HG02852 (cell line): ENCODE measurements at regions not wholly inside any gene's neighbourhood (a gene's known extent, or its start where the extent isn't known, plus 50 kb on each side); places are given as distances from the start of the nearest gene placed in this dataset.

Experiments used
- ATAC-seq: cut with Tn5 transposase; IDR thresholded peaks from one replicate; pipeline ENCODE4 v1.9.1; 2021; ENCODE audit warnings: mild to moderate bottlenecking, moderate library complexity; ENCODE audit not compliant: unreplicated experiment

- ATAC-seq: no peak
Observed at GRCh38 chr14:62002642-62003041, 240.4 kb downstream of the SNAPC1 start.

- ATAC-seq: no peak
Observed at GRCh38 chr14:62003701-62004100, 241.5 kb downstream of the SNAPC1 start.

DNA sequence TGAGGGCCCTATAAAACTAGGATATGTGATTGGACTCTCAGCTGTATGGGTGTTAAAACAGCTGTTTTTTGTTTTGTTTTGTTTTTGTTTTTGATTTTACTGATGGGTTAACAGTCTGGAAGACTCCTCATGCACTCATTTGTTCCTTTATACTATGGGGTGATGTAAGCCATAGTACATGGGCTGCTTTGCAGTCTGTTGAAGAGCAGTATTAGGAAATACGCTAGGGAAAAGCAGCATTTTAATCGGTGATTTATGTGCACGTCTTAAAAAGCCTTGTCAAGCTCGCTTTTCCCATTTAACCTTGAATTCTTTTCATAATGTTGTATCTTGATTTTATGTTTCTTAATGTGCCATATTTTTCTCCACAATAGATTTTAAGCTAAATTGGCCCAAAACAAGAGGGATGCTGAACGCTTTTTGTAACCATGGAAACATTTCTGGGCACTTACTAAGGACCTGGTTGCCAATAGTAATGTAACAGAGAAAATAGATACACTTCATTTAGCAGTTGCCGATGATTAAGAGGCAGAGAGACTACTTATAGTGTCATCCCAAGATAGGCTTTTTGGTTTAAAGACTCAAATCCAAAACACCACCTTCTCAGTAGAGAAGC is 244.0 kb downstream of the SNAPC1 start:
- no peak for ATAC-seq

- ATAC-seq: no peak
Observed at GRCh38 chr14:62015243-62015642, 253.0 kb downstream of the SNAPC1 start.

- no peak for ATAC-seq
Observed at GRCh38 chr14:62015945-62016344, 253.7 kb downstream of the SNAPC1 start.

DNA sequence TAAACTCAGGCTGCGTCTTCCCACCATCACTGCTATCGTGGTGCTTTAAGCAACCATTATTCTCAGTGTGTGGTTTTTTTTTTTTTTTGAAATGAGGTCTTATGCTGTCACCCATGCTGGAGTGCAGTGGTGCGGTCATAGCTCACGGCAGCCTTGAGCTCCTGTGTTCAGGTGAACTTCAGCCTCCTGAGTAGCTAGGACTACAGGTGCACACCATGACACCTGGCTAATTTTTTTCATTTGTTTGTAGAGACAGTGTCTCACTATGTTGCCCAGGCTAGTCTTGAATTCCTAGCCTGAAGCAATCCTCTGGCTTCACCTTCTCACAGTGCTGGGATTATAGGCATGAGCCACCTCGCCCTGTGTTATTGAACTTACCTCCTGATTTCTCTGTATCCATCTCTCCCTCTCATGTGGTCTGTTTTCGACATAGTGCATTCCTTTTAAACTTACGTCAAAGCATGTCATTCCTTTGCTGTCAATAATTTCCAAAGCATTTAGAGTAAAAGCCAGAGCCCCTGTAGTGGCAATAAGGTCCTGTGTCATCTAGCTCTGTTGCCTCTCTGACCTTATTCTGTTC is 255.5 kb downstream of the SNAPC1 start:
- ATAC-seq: no peak

- ATAC-seq: no peak
Observed at GRCh38 chr14:62018606-62019005, 256.4 kb downstream of the SNAPC1 start.

DNA sequence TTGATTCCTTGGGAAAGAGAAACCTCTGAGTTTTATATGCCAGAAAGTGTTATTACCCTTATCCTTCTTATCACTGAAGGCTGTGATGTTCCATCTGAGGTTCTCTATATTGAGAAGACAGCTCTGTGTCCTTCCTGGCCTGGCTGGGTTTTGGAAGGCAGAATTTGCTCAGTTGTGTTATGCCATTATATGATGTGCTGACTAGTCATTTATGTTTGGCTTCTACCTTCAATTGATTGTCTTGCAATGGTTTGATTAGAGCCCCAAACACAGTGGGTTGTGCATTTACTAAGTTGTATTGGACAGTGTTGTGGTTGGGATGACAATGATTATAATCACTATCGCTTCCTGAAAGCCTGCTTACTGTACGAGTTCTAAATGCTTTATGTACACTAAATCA is 265.7 kb downstream of the SNAPC1 start:
- ATAC-seq: no peak

- ATAC-seq: peak; percentile 67
Observed at GRCh38 chr14:62029569-62029924, 267.3 kb downstream of the SNAPC1 start.

DNA sequence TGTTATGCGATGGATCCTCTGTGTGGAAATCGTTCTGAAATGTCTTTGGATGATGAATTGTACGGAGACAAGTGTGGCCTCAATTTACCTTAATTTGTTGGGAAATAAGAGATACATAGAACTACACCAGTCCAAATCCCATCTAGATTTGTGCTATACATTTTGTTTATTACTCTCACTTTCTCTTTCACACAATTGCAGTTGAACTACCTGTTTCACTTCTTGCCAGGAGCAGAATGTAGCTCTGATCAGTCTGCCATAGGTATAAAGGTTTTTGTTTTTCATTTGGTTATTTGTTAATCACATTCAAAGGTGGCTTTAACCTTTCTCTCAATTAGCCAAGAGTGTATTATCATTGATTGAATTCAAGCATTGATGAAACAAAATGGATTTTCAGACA is 268.2 kb downstream of the SNAPC1 start:
- ATAC-seq: peak; percentile 41

DNA sequence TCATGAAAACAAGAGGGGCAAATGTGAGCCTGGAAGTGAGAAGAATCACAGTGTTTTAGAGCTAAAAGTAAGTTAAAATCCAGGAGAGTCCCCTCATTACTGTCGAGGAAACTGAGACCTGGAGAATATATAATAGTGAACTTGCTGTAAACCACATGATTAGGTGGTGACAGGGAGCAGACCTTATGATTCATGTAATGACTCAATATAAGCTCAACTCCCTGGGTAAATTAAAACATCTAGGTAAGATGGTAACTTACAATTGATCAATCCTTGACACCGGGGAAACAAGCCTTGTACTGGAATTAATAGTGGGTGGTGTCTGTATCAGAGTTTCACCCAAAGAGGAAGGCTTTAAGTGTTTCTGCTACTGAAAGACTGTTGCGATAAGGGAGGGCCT is 269.3 kb downstream of the SNAPC1 start:
- no peak for ATAC-seq

DNA sequence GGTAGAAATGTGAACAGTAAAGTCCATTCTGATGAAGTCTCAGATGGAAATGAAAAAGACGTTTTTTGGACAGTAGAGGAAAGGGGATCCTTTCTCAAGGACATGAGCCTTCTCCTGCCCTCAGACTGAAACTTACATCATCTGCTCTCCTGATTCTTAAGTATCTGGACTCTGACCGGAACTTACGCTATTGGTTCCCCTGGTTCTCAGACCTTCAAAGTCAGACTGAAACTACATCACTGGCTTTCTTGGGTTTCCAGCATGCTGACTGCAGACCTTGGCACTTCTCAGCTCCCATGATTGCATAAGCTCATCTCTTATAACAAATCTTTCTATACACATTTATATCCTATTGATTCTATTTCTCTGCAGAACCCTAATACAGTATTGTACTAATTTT is 291.0 kb downstream of the SNAPC1 start:
- ATAC-seq: peak; percentile 98

- no peak for ATAC-seq
Observed at GRCh38 chr14:62056789-62057188, 294.6 kb downstream of the SNAPC1 start.

DNA sequence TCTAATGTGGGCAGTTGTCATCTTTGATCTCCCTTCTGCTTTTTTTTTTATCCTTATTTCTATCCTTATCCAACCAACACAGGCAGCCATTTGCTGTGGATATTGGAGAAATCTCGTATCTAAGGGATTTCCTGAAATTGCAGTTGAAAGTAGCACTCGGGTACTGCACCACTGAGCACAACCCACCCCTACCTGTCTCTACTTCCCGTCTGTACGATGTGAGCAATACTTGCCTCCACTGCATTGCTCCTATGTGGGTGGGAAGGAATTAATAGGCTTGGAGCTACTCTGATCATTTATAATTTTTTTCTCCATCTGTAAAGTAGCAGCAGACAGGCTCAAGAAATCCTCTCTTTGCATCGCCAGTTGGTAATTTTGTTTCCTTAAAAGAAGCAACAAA is 300.4 kb downstream of the SNAPC1 start:
- ATAC-seq: no peak

GRCh38 chr14:62064751-62065323 is 302.6 kb downstream of the SNAPC1 start:
- ATAC-seq: no peak

DNA sequence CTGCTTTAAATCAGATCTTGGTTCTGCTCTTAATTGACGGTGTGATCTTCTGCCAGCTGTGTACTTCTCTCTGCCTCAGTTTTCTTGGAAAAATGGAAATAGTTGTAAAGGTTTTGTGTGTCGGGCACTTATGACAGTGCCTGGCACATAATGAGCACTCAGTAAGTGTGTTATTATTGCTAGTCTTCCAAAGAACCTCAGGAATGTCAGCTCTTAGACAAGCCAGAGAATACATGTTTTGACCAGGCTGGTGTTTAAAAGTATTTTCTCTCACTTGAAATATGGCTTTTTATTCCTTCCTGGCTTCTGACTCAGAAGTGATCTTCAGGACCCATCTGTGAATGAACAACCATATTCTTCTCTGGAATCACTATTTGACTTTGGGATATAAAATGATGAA is 304.1 kb downstream of the SNAPC1 start:
- ATAC-seq: no peak

GRCh38 chr14:62071039-62071438 is 308.8 kb downstream of the SNAPC1 start:
- ATAC-seq: no peak

- no peak for ATAC-seq
Observed at GRCh38 chr14:62076368-62076767, 314.1 kb downstream of the SNAPC1 start.

- ATAC-seq: no peak
Observed at GRCh38 chr14:62076825-62077605, 314.8 kb downstream of the SNAPC1 start.

DNA sequence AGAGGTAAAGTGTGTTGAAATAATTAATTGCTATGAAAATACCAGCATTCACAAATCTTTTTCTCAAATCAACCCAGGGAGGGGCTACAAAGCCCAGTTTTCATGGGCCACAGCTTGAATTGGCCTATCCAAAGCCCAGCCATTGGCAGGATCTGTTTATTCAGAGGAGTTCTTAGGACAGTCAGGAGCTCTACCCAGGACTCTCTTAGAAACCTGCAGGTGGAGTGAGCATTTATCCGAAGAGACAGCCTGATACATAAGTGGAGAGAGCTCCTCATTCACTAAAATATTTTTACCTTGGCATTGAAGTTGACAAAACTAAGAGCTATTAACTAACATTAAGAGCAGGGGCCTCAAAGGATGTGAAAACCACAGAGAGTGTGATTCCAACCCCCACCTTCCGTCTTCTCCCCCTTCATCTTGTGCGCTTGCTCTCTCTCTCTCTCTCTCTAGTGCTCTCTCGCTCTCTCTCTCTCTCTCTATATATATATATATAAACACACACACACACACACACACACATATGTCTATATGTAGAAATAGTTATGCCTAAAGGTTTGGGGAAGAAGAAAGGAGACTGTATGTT is 315.5 kb downstream of the SNAPC1 start:
- no peak for ATAC-seq

- ATAC-seq: peak; percentile 53
Observed at GRCh38 chr14:62079038-62079437, 316.8 kb downstream of the SNAPC1 start.
